Left kidney (tissue), 1 donor: ENCODE measurements at regions not wholly inside any gene's neighbourhood (a gene's known extent, or its start where the extent isn't known, plus 50 kb on each side); places are given as distances from the start of the nearest gene placed in this dataset.
"Not testable (repeated sequence)": the region's sequence is repeated elsewhere in the genome, so short reads cannot be mapped to it uniquely, and the experiment has no call there.

Experiments
- DNase-seq: peaks from one replicate; pipeline ENCODE4 v3.0.0-alpha.2; 2013

- no peak for DNase-seq
These were observed 771.7 kb downstream of the ADCYAP1 start for GRCh38 chr18:1676387-1676786.

GRCh38 chr18:1680108-1680507, 775.4 kb downstream of the ADCYAP1 start:
- DNase-seq = no peak

DNA sequence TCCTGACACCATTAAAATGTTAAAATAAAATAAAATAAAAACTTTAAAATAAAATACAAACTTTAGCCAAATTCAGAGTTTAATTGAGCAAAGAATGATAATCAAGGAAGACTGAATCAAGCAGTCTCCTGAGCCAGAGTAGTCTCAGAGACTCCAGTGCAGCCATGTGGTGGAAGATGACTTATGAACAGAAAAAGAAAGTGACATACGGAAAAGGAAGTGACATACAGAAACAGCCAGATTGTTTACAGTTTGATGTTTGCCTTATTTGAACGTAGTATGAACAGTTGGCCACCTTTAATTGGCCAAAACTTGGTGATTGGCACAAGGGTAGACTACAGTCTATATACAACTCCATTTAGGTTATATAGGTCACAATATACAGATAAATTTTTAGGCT, 787.2 kb downstream of the ADCYAP1 start:
- DNase-seq = no peak

- no peak for DNase-seq
These were observed 803.3 kb downstream of the ADCYAP1 start for GRCh38 chr18:1708006-1708405.

GRCh38 chr18:1710114-1710513, 805.4 kb downstream of the ADCYAP1 start:
- DNase-seq = no peak

GRCh38 chr18:1732143-1732542, 827.5 kb downstream of the ADCYAP1 start:
- no peak for DNase-seq

DNA sequence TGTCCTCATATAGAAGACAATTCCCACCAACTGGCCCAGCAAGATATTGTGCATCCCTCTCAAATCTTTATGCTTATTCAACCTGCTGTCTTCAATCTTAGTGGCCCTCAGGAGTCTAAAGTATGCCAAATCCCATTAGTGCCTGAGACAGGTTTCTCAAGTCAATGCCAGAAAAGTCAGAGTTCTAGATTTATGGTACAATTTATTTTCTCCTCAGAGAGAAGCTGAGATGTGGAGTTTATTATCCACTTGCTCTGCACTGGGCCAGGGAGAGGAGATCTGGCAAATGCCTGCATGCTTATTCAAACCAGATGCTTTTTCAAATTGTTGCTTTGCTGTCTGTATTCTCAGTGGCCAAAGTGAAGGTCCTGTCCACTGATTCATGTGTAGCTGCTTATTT, 825.2 kb downstream of the METTL4 start:
- no peak for DNase-seq

DNA sequence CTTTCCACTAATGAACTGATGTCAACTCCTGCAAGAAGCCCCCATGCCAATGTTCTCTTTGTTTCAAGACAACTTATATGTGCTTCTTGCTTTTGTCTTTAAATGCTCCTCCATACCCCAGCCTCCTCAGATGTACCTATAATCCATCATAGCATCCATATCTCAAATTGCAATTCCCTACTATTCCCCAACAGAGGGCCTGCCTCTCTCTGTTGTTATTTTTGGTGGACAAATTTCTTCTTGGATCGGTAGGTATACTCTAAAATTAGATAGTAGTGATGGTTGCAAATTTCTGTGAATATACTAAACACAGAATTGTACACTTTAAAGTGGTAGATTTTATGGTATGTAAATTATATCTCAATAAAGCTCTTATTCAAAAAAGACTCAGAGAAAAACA, 820.1 kb downstream of the METTL4 start:
- no peak for DNase-seq

GRCh38 chr18:1760901-1761300, 810.4 kb downstream of the METTL4 start:
- no peak for DNase-seq

- no peak for DNase-seq
These were observed 797.0 kb downstream of the METTL4 start for GRCh38 chr18:1774261-1774660.

DNA sequence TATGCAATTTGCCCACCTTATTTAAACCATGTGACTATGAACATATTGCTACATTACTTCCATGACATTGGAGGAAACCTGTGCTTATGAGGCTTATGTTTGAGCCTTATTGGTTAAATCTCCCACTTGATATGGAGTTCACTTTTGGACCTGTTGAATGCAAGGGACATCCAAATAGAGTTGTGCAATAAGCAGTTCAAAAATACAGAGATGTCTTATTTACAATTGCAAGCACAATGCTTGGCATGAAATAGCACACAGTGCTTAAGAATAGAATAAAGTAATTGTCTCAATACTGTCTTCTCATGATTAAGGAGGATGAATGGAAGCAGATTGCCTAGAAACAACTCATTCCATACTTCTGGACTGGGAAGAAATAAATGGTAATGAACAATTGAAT, 793.5 kb downstream of the METTL4 start:
- DNase-seq = no peak

DNA sequence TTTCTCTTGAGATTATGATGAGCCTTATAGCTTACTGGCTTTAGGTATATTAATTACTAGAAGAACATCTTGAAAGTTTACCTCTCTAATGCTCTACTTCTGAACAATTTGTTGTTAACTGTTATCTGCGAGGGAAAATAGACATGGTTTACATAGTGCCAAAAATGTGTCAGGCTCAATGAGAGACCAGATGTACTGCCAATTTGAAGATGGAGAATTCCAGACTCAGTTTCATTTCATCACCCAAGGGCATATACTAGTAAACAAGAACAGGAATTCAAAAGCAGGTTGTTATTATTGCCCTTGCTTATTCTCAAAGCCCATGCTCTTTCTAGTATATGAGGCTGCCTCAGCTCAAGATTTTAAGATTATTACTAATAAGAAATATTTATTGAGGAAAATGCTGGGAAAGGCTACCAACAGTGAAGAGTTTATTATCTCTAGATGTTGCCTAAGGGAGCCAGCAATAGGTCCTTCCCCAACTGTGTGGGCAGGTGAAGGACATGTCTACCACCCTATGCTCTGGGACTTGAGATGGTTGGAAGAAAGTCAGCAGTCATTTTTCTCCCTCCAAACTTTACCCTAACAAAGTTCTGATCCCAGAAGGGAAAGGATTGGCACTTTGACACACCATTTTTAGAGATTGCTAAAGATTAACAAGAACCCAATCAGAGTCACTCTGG, 792.7 kb downstream of the METTL4 start:
- no peak for DNase-seq

DNA sequence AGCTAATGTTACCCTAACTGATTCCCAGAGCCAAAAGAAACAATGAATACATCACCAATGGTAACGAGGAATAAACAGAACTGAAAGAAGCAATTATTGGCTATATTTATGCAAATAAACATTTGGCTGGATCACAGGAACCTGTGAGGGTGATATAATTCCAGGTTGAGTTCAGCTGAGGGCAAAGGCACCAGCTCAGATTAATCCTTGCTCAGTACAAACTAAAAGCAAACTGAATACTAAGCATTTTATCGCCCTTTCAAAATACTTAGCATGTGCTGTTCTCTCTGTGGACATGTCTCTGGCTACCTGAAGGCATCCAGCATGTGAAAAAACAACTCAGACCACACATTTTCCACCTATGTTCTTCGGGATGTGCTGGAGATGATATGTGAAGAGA, 791.7 kb downstream of the METTL4 start:
- DNase-seq = no peak

DNA sequence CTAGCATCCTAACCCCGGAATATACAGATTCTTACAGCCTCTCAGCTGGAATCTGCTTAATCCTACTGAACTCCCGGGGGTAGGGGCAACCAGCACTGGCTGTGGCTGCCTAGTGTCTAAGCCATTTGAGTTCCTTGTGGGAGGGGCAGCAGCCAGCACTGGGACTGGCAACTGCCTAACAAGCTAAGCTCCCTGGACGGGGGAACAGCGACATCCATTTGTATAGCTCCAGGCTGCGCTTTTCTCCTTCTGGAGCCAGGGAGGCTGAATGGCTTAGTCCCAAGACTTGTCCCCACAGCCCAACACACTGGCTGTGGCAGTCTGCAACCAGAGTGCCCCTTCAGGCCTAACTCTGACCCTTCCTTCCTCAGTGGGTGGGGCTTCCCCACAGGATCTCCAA, 787.2 kb downstream of the METTL4 start:
- no peak for DNase-seq

DNA sequence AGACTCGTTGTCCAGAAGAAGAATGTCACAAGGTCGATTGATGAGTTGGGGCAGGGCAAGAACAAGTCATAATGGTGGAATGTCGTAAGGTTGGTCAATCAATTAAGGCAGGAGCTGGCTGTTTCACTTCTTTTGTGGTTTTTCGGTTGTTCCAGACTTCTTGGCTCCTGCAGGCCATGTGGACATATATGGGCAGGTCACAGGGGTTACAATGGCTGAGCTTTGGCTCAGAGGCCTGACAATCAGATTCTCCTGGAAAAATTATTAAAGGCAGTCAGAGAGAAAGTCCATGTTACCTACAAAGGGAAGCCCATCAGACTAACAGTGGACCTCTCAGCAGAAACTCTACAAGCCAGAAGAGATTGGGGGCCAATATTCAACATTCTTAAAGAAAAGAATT, 785.3 kb downstream of the METTL4 start:
- not testable (repeated sequence) for DNase-seq

GRCh38 chr18:1796636-1797035, 774.7 kb downstream of the METTL4 start:
- no peak for DNase-seq

GRCh38 chr18:1797235-1797634, 774.1 kb downstream of the METTL4 start:
- DNase-seq = no peak

GRCh38 chr18:1805521-1805920, 765.8 kb downstream of the METTL4 start:
- no peak for DNase-seq

DNA sequence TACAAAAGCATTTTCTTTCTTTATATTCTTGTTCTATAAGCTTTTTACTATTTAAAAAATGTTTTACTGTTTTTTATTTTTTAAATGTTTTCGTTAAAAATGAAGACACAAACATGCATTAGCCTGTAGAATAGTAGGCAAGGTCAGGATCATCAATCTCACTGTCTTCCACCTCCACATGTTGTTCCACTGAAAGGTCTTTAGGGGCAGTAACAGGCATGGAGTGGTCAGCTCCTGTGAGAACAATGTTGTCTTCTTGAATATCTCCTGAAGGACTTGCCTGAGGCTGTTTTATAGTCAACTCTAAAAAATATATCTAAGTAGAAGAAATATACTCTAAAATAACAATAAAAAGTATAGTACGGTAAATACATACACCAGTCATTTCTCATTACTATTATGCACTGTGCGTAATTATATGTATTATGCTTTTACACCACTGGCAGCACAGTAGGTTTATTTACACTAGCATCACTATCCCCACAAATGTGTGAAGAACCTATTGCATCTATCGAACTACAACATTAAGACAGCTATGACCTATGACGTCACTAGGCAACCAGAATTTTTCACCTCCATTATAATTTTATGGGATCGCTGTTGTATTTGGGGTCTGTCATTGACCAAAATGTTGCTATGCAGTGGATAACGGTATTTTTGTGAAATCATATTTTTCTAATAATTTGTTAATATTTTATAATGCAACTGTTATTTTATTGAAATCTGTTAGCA, 764.3 kb downstream of the METTL4 start:
- no peak for DNase-seq

GRCh38 chr18:1811282-1811681, 760.0 kb downstream of the METTL4 start:
- DNase-seq = no peak

GRCh38 chr18:1825296-1825695, 746.0 kb downstream of the METTL4 start:
- DNase-seq = no peak

DNA sequence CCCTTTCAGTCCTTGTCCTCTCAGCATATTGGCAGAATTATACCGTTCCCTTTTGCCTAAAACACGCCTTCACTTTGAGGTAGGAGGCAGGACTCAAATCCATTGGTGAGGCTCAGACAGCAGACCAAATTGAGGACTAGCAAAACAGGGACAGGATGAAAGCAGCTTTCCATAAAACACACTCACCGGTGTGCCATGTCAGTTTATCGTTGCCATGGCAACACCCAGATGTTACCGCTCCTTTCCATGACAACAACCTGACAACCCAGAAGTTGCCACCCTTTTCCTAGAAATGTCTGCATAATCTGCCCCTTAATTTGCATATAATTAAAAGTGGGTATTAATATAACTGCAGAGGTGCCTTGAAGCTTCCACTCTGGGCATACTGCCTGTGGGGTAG, 730.4 kb downstream of the METTL4 start:
- DNase-seq = no peak

DNA sequence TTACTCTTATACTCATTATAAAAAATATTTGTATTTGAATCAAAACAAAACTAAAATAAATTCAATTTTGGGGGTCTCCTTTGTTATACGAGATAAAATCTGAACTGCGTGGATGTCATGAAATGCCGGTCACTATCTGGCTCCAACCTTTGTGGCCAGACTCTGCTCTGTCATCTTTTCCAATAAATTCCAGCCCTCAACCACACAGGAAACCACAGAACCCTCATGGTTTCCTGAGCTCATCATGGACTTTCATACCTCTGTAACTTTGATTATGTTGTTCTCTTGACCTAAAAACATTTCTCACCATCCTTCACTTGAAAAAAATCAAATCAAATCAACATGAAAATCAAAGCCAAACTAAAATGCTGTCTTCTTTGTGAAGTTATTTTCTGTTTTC, 724.7 kb downstream of the METTL4 start:
- DNase-seq = no peak

DNA sequence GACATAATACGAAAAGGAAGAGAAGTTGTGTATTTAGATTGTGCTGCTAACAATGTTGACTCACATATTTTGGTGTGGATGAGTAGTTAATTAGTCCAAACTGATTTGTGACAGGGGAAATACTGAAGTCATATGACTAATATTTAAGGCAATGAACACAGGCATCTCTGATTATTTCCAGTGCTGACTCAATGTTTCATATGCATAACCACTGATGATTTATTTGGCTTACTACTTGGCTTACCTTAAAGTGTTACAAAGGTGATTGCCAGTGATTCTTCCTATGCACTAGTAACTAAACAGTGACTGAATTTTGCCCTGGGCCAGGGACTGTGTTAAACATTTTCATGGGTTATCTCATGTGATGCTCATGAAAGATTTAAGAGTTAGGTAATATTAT, 722.6 kb downstream of the METTL4 start:
- DNase-seq = no peak
